Upper lobe of right lung (tissue), 1 donor: ENCODE measurements at regions not wholly inside any gene's neighbourhood (a gene's known extent, or its start where the extent isn't known, plus 50 kb on each side); places are given as distances from the start of the nearest gene placed in this dataset.

Experiments
- ATAC-seq: fragments of 200-7000 bp; cut with Tn5 transposase; one replicate; pipeline ENCODE4 v1.9.1; 2020; ENCODE audit warnings: mild to moderate bottlenecking, moderate library complexity
- DNase-seq: peaks from one replicate; pipeline ENCODE4 v3.0.0-alpha.2; 2020
- H3K27ac ChIP-seq: fragments of 200-600 bp; one replicate; pipeline ENCODE4 v1.8.0; 2022
- H3K27me3 ChIP-seq: fragments of 200-600 bp; one replicate; pipeline ENCODE4 v1.8.0; 2022; ENCODE audit warnings: mild to moderate bottlenecking
- H3K36me3 ChIP-seq: fragments of 200-600 bp; one replicate; pipeline ENCODE4 v1.8.0; 2022
- H3K4me1 ChIP-seq: fragments of 200-600 bp; one replicate; pipeline ENCODE4 v1.8.0; 2022
- H3K4me3 ChIP-seq: fragments of 200-600 bp; one replicate; pipeline ENCODE4 v1.8.0; 2022; ENCODE audit warnings: mild to moderate bottlenecking
- H3K9me3 ChIP-seq: fragments of 200-600 bp; one replicate; pipeline ENCODE4 v1.8.0; 2022
- CTCF ChIP-seq: fragments of 200-600 bp; IDR thresholded peaks from one replicate; pipeline ENCODE4 v1.8.0; 2022; ENCODE audit warnings: antibody characterized with exemption
- intact Hi-C: fragments of 100-400 bp; cut with DNase I; formaldehyde crosslinking; loops from one replicate; pipeline ENCODE4 v1.11.0; 2022
- donor health status: DM: no; HTN: yes; CAD: no; lungs with severe emphysema.

- Histone ChIP-seq H3K36me3 (no peaks in the 10 kb centered on the region), H3K27ac (no peak overlapping the region), H3K27me3 (no peaks in the 10 kb centered on the region), H3K4me1 (peaks cover 3% of the 10 kb centered on the region), H3K4me3 (no peak overlapping the region), H3K9me3 (no peaks in the 10 kb centered on the region)
- no peak for TF ChIP-seq CTCF
- DNase-seq, result no peak
- intact Hi-C loops, result no loop called here
- no peak for ATAC-seq
Measured at GRCh38 chr4:121237069-121237399, 72.9 kb upstream of the TNIP3 start.

DNA sequence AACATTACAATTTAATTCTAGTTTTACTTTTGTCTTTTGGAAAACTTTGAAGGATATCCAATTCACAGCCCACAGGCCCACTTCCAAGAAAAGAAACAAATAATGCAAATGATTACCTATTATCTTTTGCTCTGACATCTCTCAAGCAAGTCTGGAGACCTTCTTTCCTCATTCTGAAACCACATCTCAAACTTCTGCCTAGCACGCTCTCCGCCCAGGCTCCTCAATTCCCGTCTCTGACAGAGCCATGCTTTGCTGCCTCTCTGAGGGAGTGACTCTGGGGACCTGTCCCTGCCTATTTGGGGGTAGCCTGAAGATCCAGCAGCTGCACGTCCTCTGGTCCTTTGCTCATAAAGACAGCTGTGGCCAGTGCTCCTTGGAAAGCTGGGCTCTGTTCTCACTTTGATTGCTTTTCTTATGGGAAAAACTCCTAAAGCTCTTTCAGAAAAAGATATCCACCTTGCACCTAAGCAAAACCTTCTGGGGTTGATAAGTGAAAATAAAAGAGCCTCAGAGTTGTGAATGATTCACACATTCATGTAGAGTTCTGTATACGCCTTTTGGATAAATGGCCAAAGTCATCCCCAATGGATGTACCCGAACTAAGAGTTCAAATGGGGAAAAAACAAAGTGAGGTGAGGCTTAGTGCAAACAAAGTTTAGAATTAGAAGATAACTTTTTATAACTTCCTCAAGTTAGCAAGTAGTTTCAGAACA is 72.4 kb upstream of the TNIP3 start:
- Histone ChIP-seq H3K9me3 (no peaks in the 10 kb centered on the region), H3K27me3 (no peaks in the 10 kb centered on the region), H3K27ac (no peak overlapping the region), H3K4me1 (no peaks in the 10 kb centered on the region), H3K36me3 (no peaks in the 10 kb centered on the region), H3K4me3 (no peak overlapping the region)
- intact Hi-C loops, result no loop called here
- DNase-seq (no peak), ATAC-seq (no peak)
- TF ChIP-seq CTCF, result no peak

DNA sequence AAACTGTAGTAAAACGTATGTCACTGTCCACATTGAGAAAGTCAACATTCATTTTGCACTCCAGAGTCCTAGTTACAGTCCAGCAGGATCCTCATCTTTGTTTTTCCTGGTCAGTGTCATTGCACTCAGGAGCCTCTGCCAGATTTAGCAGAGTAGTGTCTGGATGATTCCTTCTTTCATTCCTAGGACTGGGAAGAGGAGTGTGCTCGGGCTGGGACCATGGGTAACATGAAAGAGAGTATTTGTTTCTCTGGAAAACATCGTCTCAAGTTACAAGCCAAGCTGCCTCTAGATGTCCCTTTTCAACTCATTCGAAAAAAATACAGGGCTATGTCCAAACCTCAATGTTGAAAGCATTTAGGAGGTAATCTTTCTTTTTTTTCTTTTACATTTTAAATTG is 69.9 kb upstream of the TNIP3 start:
- TF ChIP-seq CTCF, result no peak
- no peaks in the 10 kb centered on the region for H3K9me3 ChIP-seq
- H3K36me3 ChIP-seq, result no peaks in the 10 kb centered on the region
- no peaks in the 10 kb centered on the region for H3K27me3 ChIP-seq
- no peak overlapping the region for H3K27ac ChIP-seq
- DNase-seq (no peak), ATAC-seq (no peak)
- no peaks in the 10 kb centered on the region for H3K4me1 ChIP-seq
- no peak overlapping the region for H3K4me3 ChIP-seq
- intact Hi-C loops, result no loop called here

- intact Hi-C loops, result no loop called here
- Histone ChIP-seq H3K27ac (no peak overlapping the region), H3K4me3 (no peak overlapping the region), H3K9me3 (no peaks in the 10 kb centered on the region), H3K36me3 (no peaks in the 10 kb centered on the region), H3K4me1 (no peaks in the 10 kb centered on the region), H3K27me3 (no peaks in the 10 kb centered on the region)
- ATAC-seq (no peak), DNase-seq (no peak)
- TF ChIP-seq CTCF, result no peak
Measured at GRCh38 chr4:121229993-121230392, 65.9 kb upstream of the TNIP3 start.

GRCh38 chr4:121228848-121229247 is 64.7 kb upstream of the TNIP3 start:
- H3K9me3 ChIP-seq, result no peaks in the 10 kb centered on the region
- no peaks in the 10 kb centered on the region for H3K36me3 ChIP-seq
- ATAC-seq, result no peak
- TF ChIP-seq CTCF, result no peak
- H3K4me1 ChIP-seq, result no peaks in the 10 kb centered on the region
- intact Hi-C loops, result no loop called here
- H3K27me3 ChIP-seq, result no peaks in the 10 kb centered on the region
- H3K4me3 ChIP-seq, result no peak overlapping the region
- DNase-seq, result no peak
- no peak overlapping the region for H3K27ac ChIP-seq

DNA sequence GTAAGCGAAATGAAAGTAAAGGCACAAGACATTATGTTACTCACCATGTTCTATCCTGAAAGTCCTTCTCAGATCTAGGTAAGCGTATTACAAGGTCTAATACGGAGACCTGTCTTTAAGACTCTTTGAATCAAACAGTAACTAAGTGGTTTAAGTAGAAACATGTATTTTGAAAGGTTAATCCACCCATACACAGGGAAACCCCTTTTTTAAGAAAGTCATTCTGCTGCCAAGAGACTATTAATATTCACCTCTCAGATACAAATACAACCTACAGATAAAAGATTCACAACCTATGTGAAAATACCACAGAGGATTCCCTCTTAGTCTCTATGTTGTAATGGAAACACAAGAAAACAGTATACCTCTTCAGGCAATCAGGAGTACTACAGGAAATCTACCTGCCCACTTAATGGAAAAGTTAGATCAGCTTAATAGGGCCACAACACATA is 63.2 kb upstream of the TNIP3 start:
- no peaks in the 10 kb centered on the region for H3K36me3 ChIP-seq
- H3K27me3 ChIP-seq, result no peaks in the 10 kb centered on the region
- H3K4me1 ChIP-seq, result no peaks in the 10 kb centered on the region
- DNase-seq (no peak), ATAC-seq (no peak)
- TF ChIP-seq CTCF, result peak; percentile 15
- H3K4me3 ChIP-seq, result no peak overlapping the region
- intact Hi-C loops, result no loop called here
- H3K9me3 ChIP-seq, result no peaks in the 10 kb centered on the region
- no peak overlapping the region for H3K27ac ChIP-seq
